ENCODE measurements at regions not wholly inside any gene's neighbourhood (a gene's known extent, or its start where the extent isn't known, plus 50 kb on each side); places are given as distances from the start of the nearest gene placed in this dataset.
A peak's percentile ranks its signal among the peaks of the same experiment; 100 is the strongest.

- H2BK5ac ChIP-seq (ENCODE audit: low read depth, low read length, poor library complexity): no peak overlapping the region
Observed at GRCh38 chr13:91017669-91018053, 329.8 kb upstream of the MIR17HG start.

GRCh38 chr13:91020461-91021034 is 326.9 kb upstream of the MIR17HG start:
- Histone ChIP-seq H3K27ac (ENCODE audit: low read depth, low read length) (no peak overlapping the region), H2AFZ (ENCODE audit: insufficient read depth, low read length, poor library complexity) (no peak overlapping the region), H3K4me3 (ENCODE audit: low read depth, low read length) (no peak overlapping the region), H3K18ac (ENCODE audit: low read length) (no peak overlapping the region), H3K9me3 (ENCODE audit: insufficient read depth, low read depth, low read length) (no peaks in the 10 kb centered on the region), H3K79me1 (ENCODE audit: low read length) (no peaks in the 10 kb centered on the region), H3K4ac (ENCODE audit: low read depth, low read length) (no peak overlapping the region), H3K79me2 (ENCODE audit: control insufficient read depth, insufficient read depth, low read length, poor library complexity) (no peaks in the 10 kb centered on the region), H4K12ac (ENCODE audit: low read depth, low read length) (no peak overlapping the region), H2AK5ac (ENCODE audit: low read length) (no peak overlapping the region), H3K9ac (ENCODE audit: low read length) (no peak overlapping the region), H2BK5ac (ENCODE audit: low read depth, low read length, poor library complexity) (no peak overlapping the region), H3K14ac (ENCODE audit: low read length) (no peak overlapping the region), H4K8ac (ENCODE audit: low read depth, low read length) (no peak overlapping the region), H2BK120ac (ENCODE audit: insufficient read depth, low read length, poor library complexity) (no peak overlapping the region), H4K91ac (ENCODE audit: low read depth, low read length) (no peak overlapping the region), H3K4me1 (ENCODE audit: control insufficient read depth in 1 of 2, insufficient read depth in 2 of 2, low read length in 2 of 2) (no peaks in the 10 kb centered on the region), H3K27me3 (ENCODE audit: insufficient read depth, low read length) (no peaks in the 10 kb centered on the region), H3K36me3 (ENCODE audit: control insufficient read depth in 1 of 2, insufficient read depth in 2 of 2, low read length in 2 of 2) (no peaks in the 10 kb centered on the region), H3K23ac (ENCODE audit: low read length) (no peak overlapping the region), H3K4me2 (ENCODE audit: low read length) (no peak overlapping the region), H2BK12ac (ENCODE audit: low read length) (no peak overlapping the region)
- DNase-seq: no peak

More at GRCh38 chr13:91017669-91018053, 329.8 kb upstream of the MIR17HG start:
- Histone ChIP-seq H2AFZ (ENCODE audit: insufficient read depth, low read length, poor library complexity) (no peak overlapping the region), H3K4me1 (ENCODE audit: control insufficient read depth in 1 of 2, insufficient read depth in 2 of 2, low read length in 2 of 2) (no peaks in the 10 kb centered on the region), H3K79me2 (ENCODE audit: control insufficient read depth, insufficient read depth, low read length, poor library complexity) (no peaks in the 10 kb centered on the region), H3K27ac (ENCODE audit: low read depth, low read length) (no peak overlapping the region), H3K4me2 (ENCODE audit: low read length) (no peak overlapping the region), H2BK12ac (ENCODE audit: low read length) (no peak overlapping the region), H3K4ac (ENCODE audit: low read depth, low read length) (no peak overlapping the region), H2BK120ac (ENCODE audit: insufficient read depth, low read length, poor library complexity) (no peak overlapping the region), H4K8ac (ENCODE audit: low read depth, low read length) (no peak overlapping the region), H4K91ac (ENCODE audit: low read depth, low read length) (no peak overlapping the region), H3K18ac (ENCODE audit: low read length) (no peak overlapping the region), H3K9ac (ENCODE audit: low read length) (no peak overlapping the region), H3K9me3 (ENCODE audit: insufficient read depth, low read depth, low read length) (no peaks in the 10 kb centered on the region), H3K4me3 (ENCODE audit: low read depth, low read length) (no peak overlapping the region), H4K12ac (ENCODE audit: low read depth, low read length) (no peak overlapping the region), H3K14ac (ENCODE audit: low read length) (no peak overlapping the region), H3K23ac (ENCODE audit: low read length) (no peak overlapping the region), H3K79me1 (ENCODE audit: low read length) (no peaks in the 10 kb centered on the region), H2AK5ac (ENCODE audit: low read length) (no peak overlapping the region), H3K36me3 (ENCODE audit: control insufficient read depth in 1 of 2, insufficient read depth in 2 of 2, low read length in 2 of 2) (no peaks in the 10 kb centered on the region), H3K27me3 (ENCODE audit: insufficient read depth, low read length) (no peaks in the 10 kb centered on the region)
- whole genome bisulfite sequencing (ENCODE audit: extremely low coverage, insufficient coverage, insufficient read length): no CpG with 5 or more reads among the region's 15 CpGs
- DNase-seq: peak in 1 of 2 donors; percentile 8

GRCh38 chr13:91024157-91024792 is 323.2 kb upstream of the MIR17HG start:
- Histone ChIP-seq H3K4me2 (ENCODE audit: low read length) (no peak overlapping the region), H3K23ac (ENCODE audit: low read length) (no peak overlapping the region), H2AFZ (ENCODE audit: insufficient read depth, low read length, poor library complexity) (no peak overlapping the region), H3K9ac (ENCODE audit: low read length) (no peak overlapping the region), H3K18ac (ENCODE audit: low read length) (no peak overlapping the region), H3K14ac (ENCODE audit: low read length) (no peak overlapping the region), H3K27me3 (ENCODE audit: insufficient read depth, low read length) (no peaks in the 10 kb centered on the region), H3K9me3 (ENCODE audit: insufficient read depth, low read depth, low read length) (no peaks in the 10 kb centered on the region), H3K4me1 (ENCODE audit: control insufficient read depth in 1 of 2, insufficient read depth in 2 of 2, low read length in 2 of 2) (no peaks in the 10 kb centered on the region), H3K4ac (ENCODE audit: low read depth, low read length) (no peak overlapping the region), H2BK5ac (ENCODE audit: low read depth, low read length, poor library complexity) (no peak overlapping the region), H2AK5ac (ENCODE audit: low read length) (no peak overlapping the region), H2BK120ac (ENCODE audit: insufficient read depth, low read length, poor library complexity) (no peak overlapping the region), H4K91ac (ENCODE audit: low read depth, low read length) (no peak overlapping the region), H2BK12ac (ENCODE audit: low read length) (no peak overlapping the region), H4K12ac (ENCODE audit: low read depth, low read length) (no peak overlapping the region), H3K79me1 (ENCODE audit: low read length) (no peaks in the 10 kb centered on the region), H3K36me3 (ENCODE audit: control insufficient read depth in 1 of 2, insufficient read depth in 2 of 2, low read length in 2 of 2) (no peaks in the 10 kb centered on the region), H3K79me2 (ENCODE audit: control insufficient read depth, insufficient read depth, low read length, poor library complexity) (no peaks in the 10 kb centered on the region), H4K8ac (ENCODE audit: low read depth, low read length) (no peak overlapping the region), H3K4me3 (ENCODE audit: low read depth, low read length) (no peak overlapping the region), H3K27ac (ENCODE audit: low read depth, low read length) (no peak overlapping the region)
- WGBS (ENCODE audit: extremely low coverage, insufficient coverage, insufficient read length): no CpG with 5 or more reads among the region's 3 CpGs
- DNase-seq: no peak

- H3K27ac ChIP-seq (ENCODE audit: low read depth, low read length): no peak overlapping the region
- H3K18ac ChIP-seq (ENCODE audit: low read length): no peak overlapping the region
- no peak overlapping the region for H3K9ac ChIP-seq (ENCODE audit: low read length)
- no peaks in the 10 kb centered on the region for H3K4me1 ChIP-seq (ENCODE audit: control insufficient read depth in 1 of 2, insufficient read depth in 2 of 2, low read length in 2 of 2)
- no peaks in the 10 kb centered on the region for H3K79me2 ChIP-seq (ENCODE audit: control insufficient read depth, insufficient read depth, low read length, poor library complexity)
- H4K8ac ChIP-seq (ENCODE audit: low read depth, low read length): no peak overlapping the region
- no peak overlapping the region for H3K4me2 ChIP-seq (ENCODE audit: low read length)
- no peaks in the 10 kb centered on the region for H3K9me3 ChIP-seq (ENCODE audit: insufficient read depth, low read depth, low read length)
- no peak overlapping the region for H2BK5ac ChIP-seq (ENCODE audit: low read depth, low read length, poor library complexity)
- no peak overlapping the region for H3K4ac ChIP-seq (ENCODE audit: low read depth, low read length)
- no peak overlapping the region for H3K23ac ChIP-seq (ENCODE audit: low read length)
- H3K14ac ChIP-seq (ENCODE audit: low read length): no peak overlapping the region
- H2BK120ac ChIP-seq (ENCODE audit: insufficient read depth, low read length, poor library complexity): no peak overlapping the region
- H3K4me3 ChIP-seq (ENCODE audit: low read depth, low read length): no peak overlapping the region
- no peak overlapping the region for H2BK12ac ChIP-seq (ENCODE audit: low read length)
- H3K36me3 ChIP-seq (ENCODE audit: control insufficient read depth in 1 of 2, insufficient read depth in 2 of 2, low read length in 2 of 2): no peaks in the 10 kb centered on the region
- no peaks in the 10 kb centered on the region for H3K79me1 ChIP-seq (ENCODE audit: low read length)
- H2AFZ ChIP-seq (ENCODE audit: insufficient read depth, low read length, poor library complexity): no peak overlapping the region
- H2AK5ac ChIP-seq (ENCODE audit: low read length): no peak overlapping the region
- H4K12ac ChIP-seq (ENCODE audit: low read depth, low read length): no peak overlapping the region
- H4K91ac ChIP-seq (ENCODE audit: low read depth, low read length): no peak overlapping the region
- no peaks in the 10 kb centered on the region for H3K27me3 ChIP-seq (ENCODE audit: insufficient read depth, low read length)
- DNase-seq: no peak
Observed at GRCh38 chr13:91025442-91025841, 322.0 kb upstream of the MIR17HG start.

Measured in trophoblast cell (in vitro differentiated cells and primary cell).